CD14-positive monocyte (primary cell): ENCODE measurements at regions not wholly inside any gene's neighbourhood (a gene's known extent, or its start where the extent isn't known, plus 50 kb on each side); places are given as distances from the start of the nearest gene placed in this dataset.

Experiments
- DNase-seq, 3 donors: peaks; one replicate each; pipeline ENCODE4 v3.0.0-alpha.2; 2011 to 2022
- H2AFZ ChIP-seq: 2 replicates; pipeline ENCODE4 v1.6.0; 2012; ENCODE audit warnings: mild to moderate bottlenecking, low read depth, low read length, inconsistent platforms; ENCODE audit not compliant: insufficient read depth, poor library complexity, severe bottlenecking
- H3K27ac ChIP-seq, 2 donors: 1 replicate in 1 of 2; 2 replicates in 1 of 2; pipeline ENCODE4 v1.5.1; 2012 to 2013; ENCODE audit warnings: low read length in 2 of 2, control low read depth in 1 of 2, inconsistent platforms in 1 of 2, low read depth in 1 of 2, mild to moderate bottlenecking in 1 of 2
- H3K27me3 ChIP-seq, 2 donors: one replicate each; pipeline versions ENCODE4 v1.6.0 to v1.6.1; 2011 to 2013; ENCODE audit warnings: low read length in 2 of 2; ENCODE audit not compliant: control insufficient read depth in 2 of 2, insufficient read depth in 2 of 2
- H3K36me3 ChIP-seq, 2 donors: replicated peaks in 1 of 2; 1 replicate in 1 of 2; 2 replicates in 1 of 2; pipeline versions ENCODE4 v1.5.1 to v1.6.1; 2012 to 2013; ENCODE audit warnings: low read length in 2 of 2, control low read depth in 1 of 2, inconsistent platforms in 1 of 2, mild to moderate bottlenecking in 1 of 2; ENCODE audit not compliant: insufficient read depth in 2 of 2, control insufficient read depth in 1 of 2
- H3K4me1 ChIP-seq, 2 donors: 1 replicate in 1 of 2; 2 replicates in 1 of 2; pipeline versions ENCODE4 v1.5.1 to v1.6.1; 2012 to 2013; ENCODE audit warnings: low read length in 2 of 2, control low read depth in 1 of 2, inconsistent platforms in 1 of 2, mild to moderate bottlenecking in 1 of 2, moderate library complexity in 1 of 2; ENCODE audit not compliant: insufficient read depth in 2 of 2, control insufficient read depth in 1 of 2
- H3K4me2 ChIP-seq: replicated peaks from 2 replicates; pipeline ENCODE3; 2012; ENCODE audit warnings: low read length, moderate library complexity, mild to moderate bottlenecking; ENCODE audit not compliant: poor library complexity, severe bottlenecking; ENCODE audit errors: extremely low read depth
- H3K4me3 ChIP-seq, 3 experiments: fragments of 200-600 bp in 1 of 3; sonication (generic) in 1 of 3; replicated peaks in 1 of 3; 1 replicate in 2 of 3; 2 replicates in 1 of 3; pipeline ENCODE4 v1.5.1; 2011 to 2013; ENCODE audit warnings: low read length in 3 of 3, mild to moderate bottlenecking in 3 of 3, control low read depth in 2 of 3, low read depth in 2 of 3, inconsistent platforms in 1 of 3, moderate library complexity in 1 of 3
- H3K79me2 ChIP-seq: 2 replicates; pipeline ENCODE4 v1.6.0; 2012; ENCODE audit warnings: mild to moderate bottlenecking, control low read depth, inconsistent platforms, low read length, moderate library complexity; ENCODE audit not compliant: insufficient read depth
- H3K9ac ChIP-seq: 2 replicates; pipeline ENCODE4 v1.6.0; 2017; ENCODE audit warnings: low read length, mild to moderate bottlenecking; ENCODE audit not compliant: insufficient read depth, poor library complexity, severe bottlenecking
- H3K9me3 ChIP-seq, 2 donors: replicated peaks in 1 of 2; 1 replicate in 1 of 2; 2 replicates in 1 of 2; pipeline versions ENCODE4 v1.5.1 to v1.6.1; 2012 to 2013; ENCODE audit warnings: low read length in 2 of 2, control low read depth in 1 of 2; ENCODE audit not compliant: control insufficient read depth in 1 of 2, insufficient read depth in 1 of 2
- H4K20me1 ChIP-seq: 2 replicates; pipeline ENCODE4 v1.6.0; 2012; ENCODE audit warnings: mild to moderate bottlenecking, low read length, control low read depth, moderate library complexity; ENCODE audit not compliant: insufficient read depth
- H3K27ac Mint-ChIP-seq, 7 donors: one replicate each; pipeline ENCODE4 v1.8.0; 2020; ENCODE audit warnings: mild to moderate bottlenecking in 7 of 7, mixed read lengths in 7 of 7, moderate library complexity in 6 of 7, inconsistent platforms in 2 of 7
- H3K27me3 Mint-ChIP-seq, 3 donors: one replicate each; pipeline ENCODE4 v1.8.0; 2021 to 2022; ENCODE audit warnings: low read depth in 3 of 3, mild to moderate bottlenecking in 3 of 3, mixed read lengths in 3 of 3, moderate library complexity in 3 of 3, inconsistent platforms in 1 of 3
- H3K36me3 Mint-ChIP-seq, 2 donors: one replicate each; pipeline ENCODE4 v1.8.0; 2020; ENCODE audit warnings: mixed read lengths in 2 of 2, inconsistent platforms in 1 of 2, mild to moderate bottlenecking in 1 of 2
- H3K4me1 Mint-ChIP-seq: one replicate; pipeline ENCODE4 v1.8.0; 2020; ENCODE audit warnings: mild to moderate bottlenecking, mixed read lengths
- H3K4me3 Mint-ChIP-seq, 2 donors: one replicate each; pipeline ENCODE4 v1.8.0; 2020; ENCODE audit warnings: mild to moderate bottlenecking in 2 of 2, mixed read lengths in 2 of 2, moderate library complexity in 1 of 2
- H3K9me3 Mint-ChIP-seq, 7 donors: one replicate each; pipeline ENCODE4 v1.8.0; 2020 to 2022; ENCODE audit warnings: mixed read lengths in 7 of 7, mild to moderate bottlenecking in 6 of 7, moderate library complexity in 6 of 7, inconsistent platforms in 2 of 7
- CTCF ChIP-seq: fragments of 200-600 bp; IDR thresholded peaks from one replicate; pipeline ENCODE4 v1.8.0; 2022; ENCODE audit warnings: antibody characterized with exemption, mild to moderate bottlenecking
- WGBS: methylation state at CpG from one replicate; pipeline ENCODE4 v1.1.5; 2013; ENCODE audit warnings: missing lambda C conversion rate; ENCODE audit not compliant: insufficient coverage; 5-methylcytosine and 5-hydroxymethylcytosine counted together
- intact Hi-C, 2 donors: fragments of 100-400 bp; cut with micrococcal nuclease; formaldehyde crosslinking; loops; one replicate each; pipeline versions ENCODE4 v1.15.0 to v1.15.1; 2023

GRCh38 chr1:4263699-4264098 lies 363.6 kb upstream of the C1orf174 start:
- 64% methylated on average over 2 of the region's 2 CpGs for WGBS
- H3K4me3 ChIP-seq, result no peak overlapping the region
- no peak for DNase-seq
- no peaks in the 10 kb centered on the region for H3K36me3 ChIP-seq
- peak overlapping the region in 1 of 7 donors; percentile 9 for H3K27ac Mint-ChIP-seq
- H3K27me3 ChIP-seq, result no peaks in the 10 kb centered on the region
- no peaks in the 10 kb centered on the region for H3K4me1 Mint-ChIP-seq
- H3K4me2 ChIP-seq, result no peak overlapping the region
- H3K4me3 Mint-ChIP-seq, result no peak overlapping the region
- H3K9me3 Mint-ChIP-seq, result peaks cover 5 to 15% (median 8%) of the 10 kb centered on the region in 7 donors
- H3K36me3 Mint-ChIP-seq, result no peaks in the 10 kb centered on the region
- H2AFZ ChIP-seq, result no peak overlapping the region
- H3K27ac ChIP-seq, result no peak overlapping the region
- no peak overlapping the region for H3K9ac ChIP-seq
- H3K4me1 ChIP-seq, result no peaks in the 10 kb centered on the region
- intact Hi-C loops, result no loop called here
- no peak for TF ChIP-seq CTCF
- peaks cover 5 to 11% of the 10 kb centered on the region in 2 donors for H3K9me3 ChIP-seq
- H4K20me1 ChIP-seq, result no peaks in the 10 kb centered on the region
- H3K79me2 ChIP-seq, result no peaks in the 10 kb centered on the region
- H3K27me3 Mint-ChIP-seq, result peaks cover 1 to 5% (median 3%) of the 10 kb centered on the region in 3 donors

- WGBS, result 78% methylated on average over 1 of the region's 1 CpG
- no peak for TF ChIP-seq CTCF
- Mint-ChIP-seq H3K27me3 (peaks cover 1 to 5% (median 5%) of the 10 kb centered on the region in 3 donors), H3K27ac (no peak overlapping the region), H3K4me3 (no peak overlapping the region), H3K36me3 (no peaks in the 10 kb centered on the region), H3K9me3 (peaks cover 0 to 8% (median 2%) of the 10 kb centered on the region in 7 donors), H3K4me1 (no peaks in the 10 kb centered on the region)
- Histone ChIP-seq H3K4me1 (no peaks in the 10 kb centered on the region), H3K79me2 (no peaks in the 10 kb centered on the region), H4K20me1 (no peaks in the 10 kb centered on the region), H3K27ac (no peak overlapping the region), H3K4me3 (no peak overlapping the region), H3K27me3 (no peaks in the 10 kb centered on the region), H3K9me3 (no peaks in the 10 kb centered on the region), H3K9ac (no peak overlapping the region), H3K4me2 (no peak overlapping the region), H2AFZ (no peak overlapping the region), H3K36me3 (no peaks in the 10 kb centered on the region)
- intact Hi-C loops, result no loop called here
- no peak for DNase-seq
Measured at GRCh38 chr1:4265836-4266235, 365.8 kb upstream of the C1orf174 start.
